Keratinocyte (primary cell): ENCODE measurements at regions not wholly inside any gene's neighbourhood (a gene's known extent, or its start where the extent isn't known, plus 50 kb on each side); places are given as distances from the start of the nearest gene placed in this dataset.

ENCODE experiments used
- DNase-seq: peaks from one replicate; pipeline ENCODE4 v3.0.0-alpha.2; 2011; ENCODE audit warnings: low read depth, missing footprints, low spot score
- FAIRE-seq: peaks from 2 replicates; lab custom pipeline; 2011; peaks lifted over from hg19 to GRCh38; lab: Jason Lieb, UNC
- H2AFZ ChIP-seq: 2 replicates; pipeline ENCODE4 v1.6.0; 2012; ENCODE audit warnings: low read length, control low read depth, inconsistent platforms; ENCODE audit not compliant: control insufficient read depth
- H3K27ac ChIP-seq: 2 replicates; pipeline ENCODE4 v1.5.1; 2011; ENCODE audit warnings: low read length; ENCODE audit not compliant: control insufficient read depth, insufficient read depth
- H3K27me3 ChIP-seq: 3 replicates; pipeline ENCODE4 v1.6.0; 2011; ENCODE audit warnings: low read length; ENCODE audit not compliant: control insufficient read depth, insufficient read depth; ENCODE audit errors: extremely low read depth
- H3K36me3 ChIP-seq, 2 experiments: 2 replicates in 1 of 2; 3 replicates in 1 of 2; pipeline ENCODE4 v1.5.1; 2011; ENCODE audit warnings: low read length in 2 of 2, mild to moderate bottlenecking in 1 of 2; ENCODE audit not compliant: control insufficient read depth in 2 of 2, insufficient read depth in 2 of 2; ENCODE audit errors: extremely low read depth in 1 of 2
- H3K4me1 ChIP-seq: 3 replicates; pipeline ENCODE4 v1.5.1; 2011; ENCODE audit warnings: low read length; ENCODE audit not compliant: control insufficient read depth, insufficient read depth; ENCODE audit errors: extremely low read depth
- H3K4me2 ChIP-seq: 3 replicates; pipeline ENCODE4 v1.6.0; 2011; ENCODE audit warnings: low read depth, low read length; ENCODE audit not compliant: control insufficient read depth, insufficient read depth; ENCODE audit errors: extremely low read depth
- H3K4me3 ChIP-seq, 3 experiments: fragments of 200-600 bp in 1 of 3; sonication (generic) in 1 of 3; 2 replicates in 2 of 3; 3 replicates in 1 of 3; pipeline ENCODE4 v1.5.1; 2011 to 2016; ENCODE audit warnings: low read length in 3 of 3, mild to moderate bottlenecking in 3 of 3, control low read depth in 2 of 3, inconsistent platforms in 1 of 3, low read depth in 1 of 3, mixed read lengths in 1 of 3, mixed run types in 1 of 3, moderate library complexity in 1 of 3; ENCODE audit not compliant: control insufficient read depth in 2 of 3, insufficient read depth in 2 of 3; ENCODE audit errors: extremely low read depth in 1 of 3
- H3K79me2 ChIP-seq: 2 replicates; pipeline ENCODE4 v1.6.0; 2012; ENCODE audit warnings: low read length; ENCODE audit not compliant: control insufficient read depth, insufficient read depth
- H3K9ac ChIP-seq: 3 replicates; pipeline ENCODE4 v1.6.0; 2011; ENCODE audit warnings: low read length; ENCODE audit not compliant: control insufficient read depth, insufficient read depth; ENCODE audit errors: extremely low read depth
- H3K9me1 ChIP-seq: 3 replicates; pipeline ENCODE4 v1.6.0; 2011; ENCODE audit warnings: low read length; ENCODE audit not compliant: control insufficient read depth, insufficient read depth; ENCODE audit errors: extremely low read depth
- H3K9me3 ChIP-seq: 2 replicates; pipeline ENCODE4 v1.5.1; 2012; ENCODE audit warnings: low read depth, low read length; ENCODE audit not compliant: control insufficient read depth
- H4K20me1 ChIP-seq: 3 replicates; pipeline ENCODE4 v1.6.0; 2011; ENCODE audit warnings: low read length; ENCODE audit not compliant: control insufficient read depth, insufficient read depth; ENCODE audit errors: extremely low read depth
- CTCF ChIP-seq, 3 experiments: IDR thresholded peaks in 1 of 3; conservative IDR thresholded peaks in 1 of 3; optimal IDR thresholded peaks in 1 of 3; 2 replicates in 2 of 3; 3 replicates in 1 of 3; pipeline versions ENCODE3 to v1.5.1; 2011; ENCODE audit warnings: low read length in 3 of 3, mild to moderate bottlenecking in 3 of 3, moderate library complexity in 2 of 3, control low read depth in 1 of 3, inconsistent platforms in 1 of 3; ENCODE audit not compliant: insufficient read depth in 2 of 3; ENCODE audit errors: extremely low read depth in 1 of 3
- EZH2 ChIP-seq: IDR thresholded peaks from one replicate; pipeline ENCODE4 v1.6.1; 2012; ENCODE audit warnings: inconsistent platforms, mild to moderate bottlenecking, low read length, moderate library complexity
- dilution Hi-C: fragments of 300-500 bp; cut with MboI; formaldehyde crosslinking; loops from one replicate; pipeline ENCODE4 v1.7.0; 2020; ENCODE audit warnings: low sequenced_read_pairs; ENCODE audit not compliant: extremely low pct_ligation_motif_present

- Histone ChIP-seq H3K9ac (no peak overlapping the region), H3K79me2 (no peaks in the 10 kb centered on the region), H3K9me1 (no peaks in the 10 kb centered on the region), H4K20me1 (no peaks in the 10 kb centered on the region), H3K27ac (no peak overlapping the region), H3K36me3 (no peaks in the 10 kb centered on the region), H3K4me3 (no peak overlapping the region), H3K4me1 (peaks cover 3% of the 10 kb centered on the region), H3K9me3 (no peaks in the 10 kb centered on the region), H3K27me3 (peaks cover 5% of the 10 kb centered on the region), H2AFZ (no peak overlapping the region), H3K4me2 (no peak overlapping the region)
- TF ChIP-seq EZH2 = no peak
- no peak for TF ChIP-seq CTCF (optimal IDR thresholded peaks at IDR 0.05 in 1 of 3, IDR thresholded peaks at IDR 0.05 in 1 of 3, conservative IDR thresholded peaks at IDR 0.05 in 1 of 3; ENCODE audit: extremely low read depth in 1 of 3, insufficient read depth in 2 of 3, low read length in 3 of 3)
- dilution Hi-C loops = no loop called here
- FAIRE-seq (no peak), DNase-seq (no peak)
Measured at GRCh38 chr14:101152855-101153254, 249.3 kb upstream of the RTL1 start.

- no peaks in the 10 kb centered on the region for H4K20me1 ChIP-seq
- dilution Hi-C loops = no loop called here
- FAIRE-seq (no peak), DNase-seq (no peak)
- H2AFZ ChIP-seq = no peak overlapping the region
- H3K79me2 ChIP-seq = no peaks in the 10 kb centered on the region
- peaks cover 5% of the 10 kb centered on the region for H3K27me3 ChIP-seq
- H3K4me1 ChIP-seq = peaks cover 3% of the 10 kb centered on the region
- H3K4me3 ChIP-seq = no peak overlapping the region
- no peak overlapping the region for H3K4me2 ChIP-seq
- H3K36me3 ChIP-seq = no peaks in the 10 kb centered on the region
- no peak overlapping the region for H3K9ac ChIP-seq
- H3K9me1 ChIP-seq = no peaks in the 10 kb centered on the region
- TF ChIP-seq EZH2 (no peak), CTCF (optimal IDR thresholded peaks at IDR 0.05 in 1 of 3, IDR thresholded peaks at IDR 0.05 in 1 of 3, conservative IDR thresholded peaks at IDR 0.05 in 1 of 3; ENCODE audit: extremely low read depth in 1 of 3, insufficient read depth in 2 of 3, low read length in 3 of 3) (no peak)
- H3K27ac ChIP-seq = no peak overlapping the region
- H3K9me3 ChIP-seq = no peaks in the 10 kb centered on the region
Measured at GRCh38 chr14:101153691-101154090, 250.2 kb upstream of the RTL1 start.
